ENCODE measurements at regions not wholly inside any gene's neighbourhood (a gene's known extent, or its start where the extent isn't known, plus 50 kb on each side); places are given as distances from the start of the nearest gene placed in this dataset.

GRCh38 chr4:141427726-141428296 is 207.1 kb downstream of the ZNF330 start:
- TF ChIP-seq CTCF (IDR thresholded peaks at IDR 0.05): no peak
- TF ChIP-seq ZFX (IDR thresholded peaks at IDR 0.05; ENCODE audit: borderline replicate concordance): no peak
- H3K27ac ChIP-seq: no peak overlapping the region

- TF ChIP-seq CTCF (IDR thresholded peaks at IDR 0.05): no peak
- no peak for TF ChIP-seq ZFX (IDR thresholded peaks at IDR 0.05; ENCODE audit: borderline replicate concordance)
- no peak overlapping the region for H3K27ac ChIP-seq
Measured at GRCh38 chr4:141429933-141430332, 206.4 kb upstream of the IL15 start.

- TF ChIP-seq ZFX (IDR thresholded peaks at IDR 0.05; ENCODE audit: borderline replicate concordance) (no peak), CTCF (IDR thresholded peaks at IDR 0.05) (no peak)
- H3K27ac ChIP-seq: no peak overlapping the region
Measured at GRCh38 chr4:141430686-141431085, 205.7 kb upstream of the IL15 start.

GRCh38 chr4:141432000-141432712 is 204.2 kb upstream of the IL15 start:
- TF ChIP-seq ZFX (IDR thresholded peaks at IDR 0.05; ENCODE audit: borderline replicate concordance): no peak
- no peak for TF ChIP-seq CTCF (IDR thresholded peaks at IDR 0.05)
- H3K27ac ChIP-seq: no peak overlapping the region

GRCh38 chr4:141435446-141436225 is 200.7 kb upstream of the IL15 start:
- H3K27ac ChIP-seq: no peak overlapping the region
- TF ChIP-seq CTCF (IDR thresholded peaks at IDR 0.05) (no peak), ZFX (IDR thresholded peaks at IDR 0.05; ENCODE audit: borderline replicate concordance) (no peak)

- H3K27ac ChIP-seq: no peak overlapping the region
- TF ChIP-seq ZFX (IDR thresholded peaks at IDR 0.05; ENCODE audit: borderline replicate concordance) (no peak), CTCF (IDR thresholded peaks at IDR 0.05) (no peak)
Measured at GRCh38 chr4:141439223-141439622, 197.2 kb upstream of the IL15 start.

GRCh38 chr4:141447761-141448160 is 188.6 kb upstream of the IL15 start:
- TF ChIP-seq ZFX (IDR thresholded peaks at IDR 0.05; ENCODE audit: borderline replicate concordance) (no peak), CTCF (IDR thresholded peaks at IDR 0.05) (no peak)
- H3K27ac ChIP-seq: no peak overlapping the region
